ENCODE measurements at regions not wholly inside any gene's neighbourhood (a gene's known extent, or its start where the extent isn't known, plus 50 kb on each side); places are given as distances from the start of the nearest gene placed in this dataset.
"Not testable (repeated sequence)": the region's sequence is repeated elsewhere in the genome, so short reads cannot be mapped to it uniquely, and the experiment has no call there.

DNA sequence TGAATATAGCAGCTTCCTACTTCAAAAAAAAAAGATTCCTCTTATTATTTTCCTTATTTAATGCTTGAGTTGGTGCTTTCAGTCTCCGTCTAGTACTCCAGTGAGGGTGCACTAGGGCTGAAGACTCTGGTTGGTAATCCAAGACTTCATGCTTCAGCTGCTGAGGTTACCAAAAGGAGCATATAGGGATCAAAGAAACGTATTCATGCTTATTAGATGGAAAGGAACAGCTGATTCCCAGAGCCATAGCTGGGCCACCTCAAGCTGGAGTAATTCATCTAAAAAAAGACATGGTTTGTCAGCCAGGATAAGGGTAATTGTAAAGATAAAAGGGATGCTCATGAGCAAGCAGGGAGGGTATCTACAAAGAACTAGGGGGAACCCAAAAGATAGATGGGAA lies 131.7 kb upstream of the FAM47B start:
- Histone ChIP-seq H3K4me3 (ENCODE audit: low read length) (no peak overlapping the region), H3K9me3 (ENCODE audit: insufficient read depth, low read depth, low read length) (no peaks in the 10 kb centered on the region), H3K36me3 (ENCODE audit: insufficient read depth, low read depth, low read length) (no peaks in the 10 kb centered on the region), H3K9ac (ENCODE audit: low read depth, low read length) (no peak overlapping the region), H3K4me1 (ENCODE audit: insufficient read depth, low read length) (no peaks in the 10 kb centered on the region), H3K27me3 (ENCODE audit: insufficient read depth, low read length) (no peaks in the 10 kb centered on the region), H3K27ac (ENCODE audit: low read length) (no peak overlapping the region)

DNA sequence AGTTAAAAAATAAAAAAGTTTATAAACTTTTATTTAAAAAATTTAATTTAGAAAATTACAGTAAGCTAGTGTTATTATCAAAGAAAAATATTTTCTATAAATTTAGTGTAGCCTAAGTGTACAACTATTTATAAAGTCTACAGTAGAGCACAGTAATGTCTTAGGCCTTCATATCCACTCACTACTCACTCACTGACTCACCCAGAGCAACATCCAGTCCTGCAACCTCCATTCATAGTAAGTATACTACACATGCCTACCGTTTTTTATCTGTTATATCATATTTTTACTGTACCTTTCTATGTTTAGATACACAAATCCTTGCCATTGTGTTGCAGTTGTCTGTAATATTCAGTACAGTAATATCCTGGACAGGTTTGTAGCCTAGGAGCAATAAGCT lies 129.0 kb upstream of the FAM47B start:
- H3K27me3 ChIP-seq (ENCODE audit: insufficient read depth, low read length) = no peaks in the 10 kb centered on the region
- no peak overlapping the region for H3K4me3 ChIP-seq (ENCODE audit: low read length)
- H3K9me3 ChIP-seq (ENCODE audit: insufficient read depth, low read depth, low read length) = no peaks in the 10 kb centered on the region
- no peaks in the 10 kb centered on the region for H3K4me1 ChIP-seq (ENCODE audit: insufficient read depth, low read length)
- H3K27ac ChIP-seq (ENCODE audit: low read length) = no peak overlapping the region
- H3K9ac ChIP-seq (ENCODE audit: low read depth, low read length) = no peak overlapping the region
- no peaks in the 10 kb centered on the region for H3K36me3 ChIP-seq (ENCODE audit: insufficient read depth, low read depth, low read length)

DNA sequence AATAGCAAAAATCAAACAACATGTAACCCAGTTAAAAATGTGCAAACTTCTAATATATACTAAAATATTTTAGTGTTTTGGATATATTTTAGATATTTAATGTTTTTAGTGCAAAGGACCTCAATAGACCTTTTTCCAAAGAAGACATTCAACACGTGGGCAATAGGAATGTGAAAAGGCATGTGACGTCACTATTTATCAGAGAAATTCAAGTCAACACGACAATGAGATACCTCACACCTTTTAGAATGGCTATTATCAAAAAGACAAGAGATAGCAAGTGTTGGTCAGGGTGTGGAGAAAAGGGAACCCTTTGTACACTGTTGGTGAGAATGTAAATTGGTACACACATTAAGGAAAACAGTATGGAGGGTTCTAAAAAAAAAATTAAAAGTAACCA lies 115.6 kb upstream of the FAM47B start:
- H3K4me1 ChIP-seq (ENCODE audit: insufficient read depth, low read length) = no peaks in the 10 kb centered on the region
- H3K27ac ChIP-seq (ENCODE audit: low read length) = no peak overlapping the region
- no peak overlapping the region for H3K9ac ChIP-seq (ENCODE audit: low read depth, low read length)
- no peak overlapping the region for H3K4me3 ChIP-seq (ENCODE audit: low read length)
- no peaks in the 10 kb centered on the region for H3K27me3 ChIP-seq (ENCODE audit: insufficient read depth, low read length)
- no peaks in the 10 kb centered on the region for H3K36me3 ChIP-seq (ENCODE audit: insufficient read depth, low read depth, low read length)
- H3K9me3 ChIP-seq (ENCODE audit: insufficient read depth, low read depth, low read length) = no peaks in the 10 kb centered on the region

DNA sequence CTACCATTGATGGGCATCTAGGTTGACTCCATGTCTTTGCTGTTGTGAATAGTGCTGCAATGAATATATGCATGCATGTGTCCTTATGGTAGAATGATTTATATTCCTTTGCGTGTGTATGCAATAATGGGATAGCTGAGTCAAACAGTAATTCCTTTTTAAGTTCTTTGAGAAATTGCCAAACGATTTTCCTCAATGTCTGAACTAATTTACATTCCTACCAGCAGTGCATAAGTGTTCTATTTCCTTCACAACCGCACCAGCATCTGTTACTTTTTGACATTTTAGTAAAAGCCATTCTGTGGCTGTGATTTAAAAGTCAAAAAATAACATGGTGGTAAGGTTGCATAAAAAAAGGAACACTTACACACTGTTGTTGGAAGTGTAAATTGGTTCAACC lies 103.1 kb upstream of the FAM47B start:
- H3K9ac ChIP-seq (ENCODE audit: low read depth, low read length) = no peak overlapping the region
- H3K27ac ChIP-seq (ENCODE audit: low read length) = no peak overlapping the region
- H3K4me3 ChIP-seq (ENCODE audit: low read length) = no peak overlapping the region
- no peaks in the 10 kb centered on the region for H3K36me3 ChIP-seq (ENCODE audit: insufficient read depth, low read depth, low read length)
- H3K4me1 ChIP-seq (ENCODE audit: insufficient read depth, low read length) = no peaks in the 10 kb centered on the region
- H3K27me3 ChIP-seq (ENCODE audit: insufficient read depth, low read length) = no peaks in the 10 kb centered on the region
- H3K9me3 ChIP-seq (ENCODE audit: insufficient read depth, low read depth, low read length) = no peaks in the 10 kb centered on the region; the same call in 1 of the 2 replicates

DNA sequence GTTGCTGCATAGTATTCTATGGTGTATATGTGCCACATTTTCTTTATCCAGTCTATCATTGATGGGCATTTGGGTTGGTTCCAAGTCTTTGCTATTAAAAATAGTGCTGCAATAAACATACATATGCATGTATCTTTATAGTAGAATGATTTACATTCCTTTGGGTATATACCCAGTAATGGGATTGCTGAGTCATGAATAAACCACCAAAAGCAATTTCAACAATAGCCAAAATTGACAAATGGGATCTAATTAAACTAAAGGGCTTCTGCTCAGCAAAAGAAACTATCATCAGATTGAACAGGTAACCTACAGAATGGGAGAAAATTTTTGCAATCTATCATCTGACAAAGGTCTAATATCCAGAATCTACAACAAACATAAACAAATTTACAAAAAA lies 101.4 kb upstream of the FAM47B start:
- H3K27ac ChIP-seq (ENCODE audit: low read length); H3K27me3 ChIP-seq (ENCODE audit: insufficient read depth, low read length); H3K4me3 ChIP-seq (ENCODE audit: low read length); H3K4me1 ChIP-seq (ENCODE audit: insufficient read depth, low read length); H3K36me3 ChIP-seq (ENCODE audit: insufficient read depth, low read depth, low read length); H3K9me3 ChIP-seq (ENCODE audit: insufficient read depth, low read depth, low read length); H3K9ac ChIP-seq (ENCODE audit: low read depth, low read length): not testable (repeated sequence)

DNA sequence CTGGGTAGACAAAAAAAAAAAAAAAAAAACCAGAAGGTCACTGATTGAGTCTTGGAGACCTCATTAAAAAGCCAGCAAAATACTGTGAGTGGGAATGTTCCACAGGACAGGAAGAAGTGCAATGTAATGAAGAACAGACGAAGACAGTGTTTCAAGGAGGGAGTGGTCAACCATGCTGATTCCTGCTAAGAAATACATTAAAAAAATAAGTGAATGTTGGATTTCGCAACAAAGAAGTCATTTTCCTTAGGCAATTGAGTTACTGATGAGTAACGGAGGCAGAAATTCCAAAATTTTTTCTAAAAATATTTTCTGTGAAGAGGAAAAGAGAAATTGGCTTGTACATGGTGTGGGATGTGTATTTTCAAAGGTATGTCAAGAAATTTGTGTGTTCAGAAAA lies 94.3 kb upstream of the FAM47B start:
- H3K27ac ChIP-seq (ENCODE audit: low read length) = no peak overlapping the region
- no peak overlapping the region for H3K4me3 ChIP-seq (ENCODE audit: low read length)
- H3K9me3 ChIP-seq (ENCODE audit: insufficient read depth, low read depth, low read length) = no peaks in the 10 kb centered on the region
- H3K9ac ChIP-seq (ENCODE audit: low read depth, low read length) = no peak overlapping the region
- no peaks in the 10 kb centered on the region for H3K4me1 ChIP-seq (ENCODE audit: insufficient read depth, low read length)
- H3K36me3 ChIP-seq (ENCODE audit: insufficient read depth, low read depth, low read length) = no peaks in the 10 kb centered on the region
- no peaks in the 10 kb centered on the region for H3K27me3 ChIP-seq (ENCODE audit: insufficient read depth, low read length)

DNA sequence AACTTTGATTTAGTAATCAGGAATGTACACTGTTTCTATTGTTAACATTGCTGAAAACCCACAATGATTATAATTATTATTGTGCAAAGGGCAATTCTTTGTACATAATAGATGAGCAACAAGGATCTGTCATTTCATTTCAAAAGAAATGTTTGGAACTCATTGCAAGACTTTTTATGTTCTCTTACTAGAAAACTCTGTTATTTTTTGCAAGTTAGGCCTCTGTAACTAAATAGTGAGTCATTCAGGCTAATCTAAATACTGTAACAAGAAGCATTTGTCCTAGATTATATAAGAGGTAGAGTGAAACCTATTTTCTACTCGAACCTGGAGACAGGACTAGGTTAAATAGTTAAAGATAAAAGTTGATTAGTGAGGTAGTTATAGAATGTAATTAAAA lies 93.2 kb upstream of the FAM47B start:
- no peaks in the 10 kb centered on the region for H3K9me3 ChIP-seq (ENCODE audit: insufficient read depth, low read depth, low read length)
- no peaks in the 10 kb centered on the region for H3K4me1 ChIP-seq (ENCODE audit: insufficient read depth, low read length)
- H3K27me3 ChIP-seq (ENCODE audit: insufficient read depth, low read length) = no peaks in the 10 kb centered on the region
- no peaks in the 10 kb centered on the region for H3K36me3 ChIP-seq (ENCODE audit: insufficient read depth, low read depth, low read length)
- H3K4me3 ChIP-seq (ENCODE audit: low read length) = no peak overlapping the region
- no peak overlapping the region for H3K9ac ChIP-seq (ENCODE audit: low read depth, low read length)
- H3K27ac ChIP-seq (ENCODE audit: low read length) = no peak overlapping the region

DNA sequence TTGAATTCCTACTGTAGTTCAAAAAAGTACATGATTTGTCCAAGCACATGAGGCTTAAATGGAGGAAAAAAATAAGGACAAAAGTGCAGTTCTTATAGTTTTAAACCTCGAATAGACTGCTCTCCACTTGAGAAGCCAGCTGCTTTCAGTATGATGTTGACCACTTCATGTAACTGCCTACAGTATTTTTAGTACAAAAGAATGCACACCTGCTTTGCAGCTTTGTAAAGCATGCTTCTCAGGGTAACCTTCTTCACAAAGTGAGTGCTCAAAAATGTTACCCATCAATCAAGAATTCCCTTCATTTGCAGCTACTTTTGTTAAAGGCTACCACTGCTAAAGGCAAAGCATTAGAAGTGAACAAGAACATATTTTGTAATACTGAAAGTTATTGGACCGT lies 83.4 kb upstream of the FAM47B start:
- Histone ChIP-seq H3K27ac (ENCODE audit: low read length) (no peak overlapping the region), H3K9me3 (ENCODE audit: insufficient read depth, low read depth, low read length) (no peaks in the 10 kb centered on the region), H3K4me1 (ENCODE audit: insufficient read depth, low read length) (no peaks in the 10 kb centered on the region), H3K36me3 (ENCODE audit: insufficient read depth, low read depth, low read length) (no peaks in the 10 kb centered on the region), H3K4me3 (ENCODE audit: low read length) (no peak overlapping the region), H3K27me3 (ENCODE audit: insufficient read depth, low read length) (no peaks in the 10 kb centered on the region), H3K9ac (ENCODE audit: low read depth, low read length) (no peak overlapping the region)

DNA sequence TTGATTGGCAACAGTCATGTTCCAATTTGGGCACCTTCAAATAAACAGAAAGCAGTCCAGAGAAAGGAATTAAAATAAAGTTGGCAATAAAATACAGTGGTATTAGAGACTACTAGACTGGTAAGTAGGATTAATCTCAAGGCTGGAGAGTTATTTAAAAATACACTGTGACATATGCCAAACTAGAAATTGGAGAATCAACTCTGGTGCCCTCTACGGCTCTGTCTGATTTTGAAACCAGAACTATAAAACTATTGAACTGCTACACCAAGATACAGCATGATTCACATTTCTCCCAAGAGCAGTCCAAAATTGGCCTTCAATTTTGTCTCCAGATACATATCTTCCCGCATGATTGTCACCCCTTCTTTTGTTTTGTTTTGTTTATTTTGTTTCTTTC lies 78.7 kb upstream of the FAM47B start:
- no peak overlapping the region for H3K4me3 ChIP-seq (ENCODE audit: low read length)
- no peaks in the 10 kb centered on the region for H3K9me3 ChIP-seq (ENCODE audit: insufficient read depth, low read depth, low read length)

DNA sequence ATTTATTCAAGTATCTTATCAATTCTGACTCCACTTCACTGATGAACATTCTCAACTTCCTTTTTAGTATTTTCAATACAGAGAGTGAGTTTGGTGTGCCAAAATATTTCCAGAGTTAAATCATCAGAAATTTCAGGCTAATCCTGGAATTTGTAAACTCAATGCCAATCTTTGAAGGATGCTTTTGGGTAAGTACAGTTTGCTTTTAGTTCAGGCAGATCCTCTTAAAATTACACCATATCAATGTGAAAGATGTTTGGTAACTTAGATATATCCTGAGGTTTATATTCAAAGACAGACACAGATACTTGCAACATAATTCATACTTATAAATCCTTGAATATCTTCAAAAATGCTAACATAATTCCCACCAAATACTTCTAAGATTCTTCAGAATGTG lies 76.0 kb upstream of the FAM47B start:
- Histone ChIP-seq H3K4me1 (ENCODE audit: insufficient read depth, low read length) (peaks cover 13% of the 10 kb centered on the region; the same call in 1 of the 2 replicates), H3K4me3 (ENCODE audit: low read length) (no peak overlapping the region), H3K27ac (ENCODE audit: low read length) (no peak overlapping the region), H3K9me3 (ENCODE audit: insufficient read depth, low read depth, low read length) (peaks cover 8% of the 10 kb centered on the region; the same call in 1 of the 2 replicates), H3K36me3 (ENCODE audit: insufficient read depth, low read depth, low read length) (no peaks in the 10 kb centered on the region), H3K9ac (ENCODE audit: low read depth, low read length) (no peak overlapping the region), H3K27me3 (ENCODE audit: insufficient read depth, low read length) (no peaks in the 10 kb centered on the region; the same call in 1 of the 2 replicates)

More for the DNA sequence above, 78.7 kb upstream of the FAM47B start:
- Histone ChIP-seq H3K9ac (ENCODE audit: low read depth, low read length) (no peak overlapping the region), H3K27me3 (ENCODE audit: insufficient read depth, low read length) (no peaks in the 10 kb centered on the region; the same call in 1 of the 2 replicates), H3K36me3 (ENCODE audit: insufficient read depth, low read depth, low read length) (no peaks in the 10 kb centered on the region), H3K4me1 (ENCODE audit: insufficient read depth, low read length) (peaks cover 9% of the 10 kb centered on the region; the same call in 1 of the 2 replicates), H3K27ac (ENCODE audit: low read length) (no peak overlapping the region)

DNA sequence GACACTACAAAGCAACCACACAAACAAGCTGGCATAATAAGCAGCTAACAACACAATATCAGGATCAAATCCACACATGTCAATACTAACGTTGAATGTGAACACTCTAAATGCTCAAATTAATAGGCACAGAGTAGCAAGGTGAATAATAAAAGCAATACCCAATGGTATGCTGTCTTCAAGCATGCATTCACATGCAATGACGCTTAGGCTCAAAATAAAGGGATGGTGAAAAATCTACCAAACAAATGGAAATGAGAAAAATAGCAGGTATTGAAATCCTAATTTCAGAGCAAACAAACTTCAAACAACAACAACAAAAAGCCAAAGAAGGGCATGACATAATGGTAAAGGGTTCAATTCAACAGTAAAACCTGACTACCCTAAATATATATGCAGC lies 74.0 kb upstream of the FAM47B start:
- Histone ChIP-seq H3K9me3 (ENCODE audit: insufficient read depth, low read depth, low read length) (peaks cover 8% of the 10 kb centered on the region; the same call in 1 of the 2 replicates), H3K4me1 (ENCODE audit: insufficient read depth, low read length) (peaks cover 13% of the 10 kb centered on the region; the same call in 1 of the 2 replicates), H3K9ac (ENCODE audit: low read depth, low read length) (no peak overlapping the region), H3K4me3 (ENCODE audit: low read length) (peak overlapping the region; percentile 34; the same call in 1 of the 2 replicates), H3K27ac (ENCODE audit: low read length) (no peak overlapping the region), H3K27me3 (ENCODE audit: insufficient read depth, low read length) (no peaks in the 10 kb centered on the region; the same call in 1 of the 2 replicates), H3K36me3 (ENCODE audit: insufficient read depth, low read depth, low read length) (no peaks in the 10 kb centered on the region)

DNA sequence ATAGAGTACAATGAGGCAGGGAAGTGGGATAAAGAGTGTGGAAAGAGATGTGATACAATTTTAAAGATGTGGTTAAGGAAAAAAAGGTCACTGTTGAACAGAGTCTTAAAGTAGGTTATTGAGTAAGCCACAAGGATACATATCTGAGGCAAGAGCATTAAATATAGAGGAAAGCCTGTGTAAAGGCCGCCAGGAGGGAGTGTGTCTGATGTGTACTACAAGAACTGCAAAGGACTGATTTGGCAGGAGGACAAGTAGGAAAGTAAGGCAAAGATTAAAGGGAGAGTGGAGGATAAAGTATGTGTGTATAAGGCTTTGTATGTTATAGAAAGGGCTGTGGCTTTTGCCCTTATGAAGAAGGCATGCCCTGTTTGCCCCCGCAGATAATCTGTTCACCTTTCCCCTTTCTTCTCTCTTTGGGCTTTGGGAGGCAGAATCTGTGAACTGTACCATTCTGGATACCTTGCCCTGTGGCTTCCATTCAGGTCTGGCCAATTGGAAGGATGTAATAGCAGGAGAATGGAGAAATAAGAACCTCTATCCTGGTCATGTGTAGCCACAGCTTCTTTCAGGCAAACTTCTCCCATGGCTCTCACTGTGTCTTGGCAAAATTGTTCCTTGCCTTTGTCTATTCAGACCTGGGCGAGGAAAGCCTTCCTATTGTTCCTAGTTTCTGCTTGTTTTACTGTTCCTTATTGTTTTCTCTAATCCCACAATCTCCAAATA lies 68.9 kb upstream of the FAM47B start:
- Histone ChIP-seq H3K27me3 (ENCODE audit: insufficient read depth, low read length) (no peaks in the 10 kb centered on the region; the same call in 1 of the 2 replicates), H3K9me3 (ENCODE audit: insufficient read depth, low read depth, low read length) (peaks cover 8% of the 10 kb centered on the region; the same call in 1 of the 2 replicates), H3K36me3 (ENCODE audit: insufficient read depth, low read depth, low read length) (no peaks in the 10 kb centered on the region), H3K9ac (ENCODE audit: low read depth, low read length) (no peak overlapping the region), H3K4me3 (ENCODE audit: low read length) (no peak overlapping the region), H3K4me1 (ENCODE audit: insufficient read depth, low read length) (peaks cover 4% of the 10 kb centered on the region; the same call in 1 of the 2 replicates), H3K27ac (ENCODE audit: low read length) (no peak overlapping the region)

All from iPS-20b (cell line).